ENCODE measurements at regions not wholly inside any gene's neighbourhood (a gene's known extent, or its start where the extent isn't known, plus 50 kb on each side); places are given as distances from the start of the nearest gene placed in this dataset.

- FAIRE-seq: no peak
These were observed 1082.6 kb upstream of the LRRTM3 start for GRCh38 chr10:65843203-65843602.

- no peak for FAIRE-seq
These were observed 1079.9 kb upstream of the LRRTM3 start for GRCh38 chr10:65845916-65846315.

- no peak for FAIRE-seq
These were observed 1079.3 kb upstream of the LRRTM3 start for GRCh38 chr10:65846541-65846940.

- no peak for FAIRE-seq
These were observed 1078.9 kb upstream of the LRRTM3 start for GRCh38 chr10:65846949-65847348.

- FAIRE-seq: no peak
These were observed 1078.2 kb upstream of the LRRTM3 start for GRCh38 chr10:65847436-65848230.

DNA sequence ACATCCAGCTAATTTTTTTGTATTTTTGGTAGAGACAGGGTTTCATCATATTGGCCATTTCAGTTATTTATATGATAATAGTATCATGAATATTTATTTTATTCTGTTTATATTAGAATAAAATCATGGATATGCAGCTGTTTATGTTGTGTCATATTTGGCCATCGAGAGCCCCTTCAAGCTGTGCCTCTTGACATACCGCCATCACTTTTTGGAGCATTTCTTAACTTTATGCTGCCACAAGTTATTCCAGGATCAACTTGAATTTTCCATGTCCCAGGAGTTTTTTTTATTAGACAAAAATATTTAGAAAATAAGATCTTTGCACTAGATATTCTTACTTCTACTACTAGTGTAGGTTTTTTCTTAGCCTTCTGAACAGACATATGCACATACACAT is 1067.0 kb upstream of the LRRTM3 start:
- FAIRE-seq: no peak

DNA sequence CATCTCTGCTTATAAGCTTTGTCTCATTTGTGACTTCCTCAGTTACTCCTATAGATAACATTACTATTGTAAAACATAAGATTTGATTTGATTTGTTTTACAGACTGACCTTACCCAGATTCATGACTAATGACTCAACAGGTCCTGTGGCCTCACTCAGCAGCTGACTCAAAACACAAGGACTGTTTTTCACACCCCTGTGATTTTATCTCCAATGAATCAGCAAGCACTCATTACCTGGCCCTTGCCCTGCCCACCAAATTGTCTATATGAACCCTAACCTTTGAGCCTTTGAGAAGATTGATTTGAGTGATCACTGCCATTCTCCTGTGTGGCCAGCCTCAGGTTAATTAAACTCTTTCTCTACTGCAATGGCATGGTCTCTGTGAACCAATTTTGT is 1064.6 kb upstream of the LRRTM3 start:
- no peak for FAIRE-seq

All from islet of Langerhans (tissue), 1 donor.